GM21515 (cell line): ENCODE measurements at regions not wholly inside any gene's neighbourhood (a gene's known extent, or its start where the extent isn't known, plus 50 kb on each side); places are given as distances from the start of the nearest gene placed in this dataset.

ENCODE experiments used
- ATAC-seq: cut with Tn5 transposase; IDR thresholded peaks from one replicate; pipeline ENCODE4 v1.9.1; 2021; ENCODE audit not compliant: unreplicated experiment

GRCh38 chr2:59933948-59934347, 619.5 kb downstream of the BCL11A start:
- ATAC-seq: no peak

GRCh38 chr2:59932341-59932740, 621.1 kb downstream of the BCL11A start:
- no peak for ATAC-seq

DNA sequence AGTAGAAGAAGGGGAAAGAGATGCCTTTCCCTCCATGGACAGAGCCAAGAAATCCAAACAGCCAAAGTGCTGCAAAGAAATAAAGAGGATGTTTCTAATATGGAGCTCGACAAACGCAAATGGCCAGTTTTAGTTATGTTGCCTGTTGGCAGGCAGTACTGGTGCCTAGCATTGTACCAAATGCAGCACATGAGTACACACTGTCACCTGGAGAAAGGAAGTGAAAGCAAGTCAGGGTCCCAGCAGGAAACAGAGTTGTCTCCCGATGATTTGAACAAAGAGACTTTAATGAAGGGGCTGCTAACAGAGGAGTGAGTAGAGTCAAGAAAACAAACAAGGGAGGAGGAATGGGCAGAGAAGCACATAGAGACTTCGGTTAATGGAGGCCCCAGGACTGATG, 623.0 kb downstream of the BCL11A start:
- ATAC-seq: no peak

GRCh38 chr2:59926731-59927130, 626.7 kb downstream of the BCL11A start:
- ATAC-seq: no peak

GRCh38 chr2:59925321-59925720, 628.1 kb downstream of the BCL11A start:
- ATAC-seq: no peak

- no peak for ATAC-seq
Observed at GRCh38 chr2:59924346-59924745, 629.1 kb downstream of the BCL11A start.

- ATAC-seq: no peak
Observed at GRCh38 chr2:59922450-59922849, 631.0 kb downstream of the BCL11A start.

GRCh38 chr2:59921743-59922142, 631.7 kb downstream of the BCL11A start:
- ATAC-seq: no peak

- no peak for ATAC-seq
Observed at GRCh38 chr2:59920961-59921360, 632.5 kb downstream of the BCL11A start.

DNA sequence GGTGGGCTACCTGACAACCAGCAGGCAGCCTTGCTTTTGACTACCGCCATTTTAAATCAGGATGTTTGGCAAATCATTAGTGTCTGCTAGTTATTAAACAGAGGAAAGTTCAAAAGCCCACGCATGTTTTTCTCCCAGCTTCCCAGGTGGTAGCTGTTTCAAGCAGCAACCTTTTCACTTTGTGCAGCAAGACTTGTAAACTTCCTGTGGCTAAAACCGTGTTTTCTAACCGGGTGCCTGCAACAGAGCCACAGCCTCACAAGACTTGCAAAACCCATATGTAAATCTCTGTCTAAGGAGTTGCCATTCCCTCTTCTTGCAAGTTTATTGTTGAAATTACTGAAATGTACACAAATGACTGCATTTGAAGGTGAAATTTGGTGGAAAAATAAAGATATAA, 633.1 kb downstream of the BCL11A start:
- ATAC-seq: no peak

DNA sequence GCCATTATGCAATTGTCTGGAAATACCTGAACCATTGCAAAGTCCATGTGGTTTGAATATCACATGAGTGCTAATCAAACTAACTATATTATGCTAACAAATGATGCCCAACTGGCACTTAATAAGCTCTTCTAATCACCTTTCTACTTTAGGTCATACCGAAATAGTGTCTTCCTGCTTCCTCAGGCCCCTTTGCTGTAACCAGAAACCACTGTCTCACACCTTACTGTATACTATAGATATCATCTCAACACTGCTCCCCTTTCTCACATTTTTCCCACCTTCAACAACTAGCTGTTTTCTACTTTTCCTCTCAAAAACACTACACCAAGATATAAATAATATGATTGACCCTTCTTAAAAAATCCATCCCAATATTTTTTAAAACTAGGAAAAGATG, 633.9 kb downstream of the BCL11A start:
- no peak for ATAC-seq

- ATAC-seq: no peak
Observed at GRCh38 chr2:59912042-59912441, 641.4 kb downstream of the BCL11A start.

DNA sequence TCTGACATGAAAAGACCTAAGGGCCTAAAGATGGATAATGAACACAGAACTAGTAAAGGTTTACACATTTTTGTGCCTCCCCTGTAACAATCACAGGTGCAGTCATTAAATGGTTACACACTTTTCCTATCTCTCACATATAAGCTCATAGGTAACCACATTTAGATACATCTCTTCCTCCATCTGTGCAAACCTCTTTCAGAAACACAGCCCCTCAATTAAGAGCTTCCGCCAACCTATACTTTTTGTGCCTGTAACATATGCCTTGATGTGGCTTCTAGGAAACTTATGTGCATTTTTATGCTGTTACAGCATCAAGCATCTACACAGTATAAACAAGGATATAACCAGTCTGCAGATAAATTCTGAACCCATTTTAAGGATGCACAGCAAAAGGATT, 643.3 kb downstream of the BCL11A start:
- ATAC-seq: no peak

- ATAC-seq: no peak
Observed at GRCh38 chr2:59909147-59909546, 644.3 kb downstream of the BCL11A start.

DNA sequence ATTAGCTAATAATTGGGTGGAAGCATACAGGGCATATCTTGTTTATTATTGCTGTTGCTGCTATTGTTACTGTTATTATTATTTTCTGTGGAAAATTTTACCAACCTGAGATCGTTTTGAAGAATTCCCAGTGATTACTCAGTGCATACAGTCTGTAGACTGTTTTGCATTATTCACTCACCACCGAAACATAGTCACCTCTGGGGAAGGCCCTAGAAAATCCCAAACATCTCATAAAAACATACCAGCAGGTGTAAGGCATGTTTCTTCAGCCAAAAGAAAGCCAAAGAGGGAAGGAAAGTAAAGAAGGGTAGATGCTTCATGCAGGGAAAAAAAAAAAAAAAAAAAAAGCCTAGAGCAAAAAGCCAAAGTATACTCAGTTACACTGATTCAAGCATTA, 647.7 kb downstream of the BCL11A start:
- ATAC-seq: no peak

DNA sequence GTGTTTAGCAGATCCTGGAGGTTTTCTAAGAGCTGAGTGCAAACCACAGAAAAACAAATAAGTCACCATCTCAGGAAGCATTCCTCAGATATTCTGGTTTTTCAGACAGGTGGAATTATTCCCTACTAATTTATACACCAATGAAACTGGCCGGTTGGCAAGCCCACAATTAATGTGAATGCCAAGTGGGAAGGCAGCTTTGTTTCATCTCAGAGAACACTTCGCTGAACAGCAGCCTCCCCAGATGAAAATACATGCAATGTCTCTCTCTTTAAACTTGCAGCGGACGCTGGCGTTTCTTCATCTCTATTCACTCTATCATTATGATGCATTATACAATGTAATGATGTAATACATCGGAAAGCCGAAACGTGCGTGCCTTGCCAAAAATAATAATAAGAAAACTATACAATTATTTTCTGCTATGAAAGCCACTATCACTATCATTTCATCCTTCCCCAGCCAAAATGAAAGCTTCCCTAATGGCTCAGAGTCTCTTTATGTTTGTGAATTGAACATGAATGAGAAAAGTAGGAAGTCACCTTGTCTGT, 649.4 kb downstream of the BCL11A start:
- no peak for ATAC-seq

DNA sequence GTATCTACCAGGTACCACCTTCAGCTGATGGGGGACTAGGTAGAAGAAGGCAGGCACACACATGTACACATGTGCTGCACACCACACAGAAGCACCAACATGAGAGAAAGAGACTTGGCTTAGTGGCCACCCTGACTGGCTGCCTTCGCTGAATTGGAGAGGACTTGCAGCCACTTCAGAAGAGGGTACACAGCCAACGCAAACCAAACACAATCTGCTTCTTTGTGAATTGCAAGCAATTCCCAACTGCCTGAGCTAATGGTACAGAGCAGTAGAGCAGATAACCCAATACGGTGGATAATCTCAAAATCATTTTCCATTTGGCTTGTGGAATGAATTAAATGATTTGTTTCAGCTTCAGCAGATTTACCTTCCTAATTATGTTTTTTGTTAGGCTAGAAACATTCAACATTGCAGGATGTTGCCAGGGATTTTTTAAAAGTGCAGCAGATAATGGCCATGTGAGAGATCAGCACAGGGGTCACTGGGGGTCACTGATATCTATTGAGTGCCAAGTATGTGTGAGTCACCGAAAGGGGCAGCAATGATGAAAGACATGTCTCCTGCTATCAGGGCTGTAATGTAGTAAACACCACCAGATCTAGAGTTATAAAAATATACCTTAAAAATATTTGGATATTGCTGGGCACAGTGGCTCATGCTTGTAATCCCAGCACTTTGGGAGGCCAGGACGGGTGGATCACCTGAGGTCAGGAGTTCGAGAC, 652.6 kb downstream of the BCL11A start:
- no peak for ATAC-seq

GRCh38 chr2:59899692-59900091, 653.8 kb downstream of the BCL11A start:
- no peak for ATAC-seq

- ATAC-seq: no peak
Observed at GRCh38 chr2:59896499-59897245, 656.8 kb downstream of the BCL11A start.

- ATAC-seq: no peak
Observed at GRCh38 chr2:59893612-59894011, 659.8 kb downstream of the BCL11A start.

DNA sequence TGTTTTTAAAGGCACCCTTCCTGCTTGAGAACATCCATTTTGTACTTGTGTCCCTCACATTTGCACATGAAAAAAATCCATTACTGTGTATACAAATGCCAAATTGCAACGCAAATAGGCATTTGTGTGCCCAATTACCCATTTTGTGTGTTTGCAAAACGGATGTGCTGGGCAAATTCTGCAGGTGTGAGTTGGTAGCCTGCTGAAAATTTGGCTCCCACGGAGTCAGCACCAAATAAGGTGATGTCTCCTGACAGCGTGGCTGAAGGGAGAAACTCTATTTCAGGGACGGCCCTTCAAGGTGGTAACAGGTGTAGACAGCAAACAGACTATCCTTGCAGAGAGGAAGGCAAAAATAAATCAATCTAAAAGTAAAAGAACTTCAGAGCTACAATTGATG, 661.1 kb downstream of the BCL11A start:
- ATAC-seq: no peak

DNA sequence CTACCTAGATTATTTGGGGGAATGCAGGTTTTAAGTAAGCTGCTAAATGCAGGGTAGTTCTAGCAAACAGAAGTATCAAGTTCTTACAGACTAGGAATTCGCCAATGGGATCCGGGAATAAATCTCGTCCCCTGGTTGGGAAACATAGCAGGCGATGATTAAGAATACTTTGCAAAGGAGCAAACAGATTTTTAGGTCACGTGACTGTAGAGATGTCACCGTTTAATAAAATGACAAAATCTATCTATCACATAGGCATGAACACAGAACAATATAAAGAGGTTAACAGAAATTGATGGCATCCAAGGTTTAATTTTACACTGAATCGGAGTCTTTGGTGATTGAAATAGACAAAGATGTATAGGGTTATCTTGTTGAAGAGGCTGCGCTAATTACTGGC, 664.1 kb downstream of the BCL11A start:
- no peak for ATAC-seq
